ENCODE measurements at regions not wholly inside any gene's neighbourhood (a gene's known extent, or its start where the extent isn't known, plus 50 kb on each side); places are given as distances from the start of the nearest gene placed in this dataset.

GRCh38 chr10:29117781-29118180 is 171.1 kb upstream of the LYZL1 start:
- Histone ChIP-seq H4K20me1 (ENCODE audit: low read depth) (no peaks in the 10 kb centered on the region), H3K4me1 (no peaks in the 10 kb centered on the region), H3K9me3 (ENCODE audit: low read depth) (no peaks in the 10 kb centered on the region), H3K27ac (no peak overlapping the region), H3K27me3 (no peaks in the 10 kb centered on the region), H3K9ac (no peak overlapping the region), H3K79me2 (ENCODE audit: low read depth) (no peaks in the 10 kb centered on the region), H3K4me2 (no peak overlapping the region), H2AFZ (replicated peaks) (no peak overlapping the region), H3F3A (ENCODE audit: low read depth) (no peaks in the 10 kb centered on the region), H3K4me3 (no peak overlapping the region), H3K36me3 (no peaks in the 10 kb centered on the region)
- no peak overlapping the region for H3K4me3 Mint-ChIP-seq
- H3K27me3 Mint-ChIP-seq (ENCODE audit: insufficient read depth, low read depth), result peaks cover 7% of the 10 kb centered on the region
- DNase-seq (ENCODE audit: low spot score), result no peak
- no peak overlapping the region for H3K27ac Mint-ChIP-seq
- peaks cover 26% of the 10 kb centered on the region for H3K4me1 Mint-ChIP-seq
- H3K9me3 Mint-ChIP-seq, result peaks cover 35% of the 10 kb centered on the region
- TF ChIP-seq EZH2phosphoT487 (IDR thresholded peaks at IDR 0.05) (no peak), EZH2 (IDR thresholded peaks at IDR 0.05) (no peak), CTCF (IDR thresholded peaks at IDR 0.05) (no peak)
- peaks cover 1% of the 10 kb centered on the region for H3K36me3 Mint-ChIP-seq

DNA sequence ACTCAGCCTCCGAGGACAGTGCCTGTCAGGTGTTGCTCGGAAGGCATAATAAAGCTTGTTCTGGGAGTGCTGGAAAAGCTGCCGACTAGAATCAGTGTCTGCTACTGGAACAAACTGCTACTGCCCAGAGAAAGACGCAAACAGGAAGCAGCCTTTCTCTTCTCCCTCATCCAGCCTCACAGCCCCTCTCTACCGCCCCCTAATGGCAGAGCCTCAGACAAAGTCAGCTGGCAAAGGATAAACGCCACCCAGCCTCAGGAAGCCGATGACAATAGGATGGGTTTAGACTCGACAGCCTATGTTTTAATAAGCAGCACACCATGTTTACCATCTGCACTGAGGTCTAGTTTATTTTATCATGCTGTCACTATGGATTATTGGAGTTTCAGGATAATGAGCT is 169.5 kb upstream of the LYZL1 start:
- no peak overlapping the region for H3K27ac Mint-ChIP-seq
- H3K9me3 Mint-ChIP-seq, result peaks cover 39% of the 10 kb centered on the region
- H3F3A ChIP-seq (ENCODE audit: low read depth), result no peaks in the 10 kb centered on the region
- H3K27ac ChIP-seq, result no peak overlapping the region
- H3K4me1 Mint-ChIP-seq, result peaks cover 10% of the 10 kb centered on the region
- no peak overlapping the region for H3K4me3 ChIP-seq
- H3K27me3 ChIP-seq, result no peaks in the 10 kb centered on the region
- no peaks in the 10 kb centered on the region for H3K79me2 ChIP-seq (ENCODE audit: low read depth)
- H3K4me2 ChIP-seq, result no peak overlapping the region
- no peaks in the 10 kb centered on the region for H3K36me3 Mint-ChIP-seq
- H3K27me3 Mint-ChIP-seq (ENCODE audit: insufficient read depth, low read depth), result peaks cover 10% of the 10 kb centered on the region
- no peaks in the 10 kb centered on the region for H3K9me3 ChIP-seq (ENCODE audit: low read depth)
- TF ChIP-seq EZH2 (IDR thresholded peaks at IDR 0.05), result no peak
- peak; percentile 62 for TF ChIP-seq CTCF (IDR thresholded peaks at IDR 0.05)
- H3K9ac ChIP-seq, result no peak overlapping the region
- H4K20me1 ChIP-seq (ENCODE audit: low read depth), result no peaks in the 10 kb centered on the region
- peak; percentile 72 for DNase-seq (ENCODE audit: low spot score)
- H3K4me1 ChIP-seq, result no peaks in the 10 kb centered on the region
- no peaks in the 10 kb centered on the region for H3K36me3 ChIP-seq
- peak overlapping the region; percentile 82 for H2AFZ ChIP-seq (replicated peaks)
- H3K4me3 Mint-ChIP-seq, result no peak overlapping the region

DNA sequence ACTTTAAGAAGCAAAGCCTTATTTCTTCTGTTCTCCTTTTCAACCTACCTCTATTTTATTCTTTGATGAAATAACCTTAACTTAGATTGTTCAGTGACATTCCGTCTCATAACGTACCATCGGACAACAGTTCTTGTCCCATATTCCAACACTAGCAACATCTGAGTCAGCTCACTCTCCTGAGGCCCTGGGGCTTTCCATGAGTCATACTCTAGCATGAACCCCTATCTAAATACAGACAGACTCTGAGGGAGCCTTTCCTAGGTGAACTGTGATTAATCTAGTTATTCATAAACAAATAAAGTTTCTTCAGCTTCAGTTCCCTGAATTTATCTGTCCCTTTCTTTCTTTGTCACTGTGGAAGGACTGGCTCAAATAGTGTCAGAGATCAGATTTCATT is 168.7 kb upstream of the LYZL1 start:
- Histone ChIP-seq H3K4me2 (no peak overlapping the region), H3K79me2 (ENCODE audit: low read depth) (no peaks in the 10 kb centered on the region), H3K9me3 (ENCODE audit: low read depth) (no peaks in the 10 kb centered on the region), H3K36me3 (no peaks in the 10 kb centered on the region), H3K27ac (no peak overlapping the region), H3K4me3 (no peak overlapping the region), H3K4me1 (no peaks in the 10 kb centered on the region), H3K9ac (no peak overlapping the region), H3F3A (ENCODE audit: low read depth) (no peaks in the 10 kb centered on the region), H2AFZ (replicated peaks) (no peak overlapping the region), H3K27me3 (no peaks in the 10 kb centered on the region), H4K20me1 (ENCODE audit: low read depth) (no peaks in the 10 kb centered on the region)
- Mint-ChIP-seq H3K36me3 (no peaks in the 10 kb centered on the region), H3K9me3 (peaks cover 33% of the 10 kb centered on the region), H3K27me3 (ENCODE audit: insufficient read depth, low read depth) (peaks cover 10% of the 10 kb centered on the region), H3K4me1 (peaks cover 5% of the 10 kb centered on the region), H3K27ac (no peak overlapping the region), H3K4me3 (no peak overlapping the region)
- DNase-seq (ENCODE audit: low spot score), result no peak
- TF ChIP-seq EZH2phosphoT487 (IDR thresholded peaks at IDR 0.05), result no peak
- TF ChIP-seq CTCF (IDR thresholded peaks at IDR 0.05), result no peak
- no peak for TF ChIP-seq EZH2 (IDR thresholded peaks at IDR 0.05)

DNA sequence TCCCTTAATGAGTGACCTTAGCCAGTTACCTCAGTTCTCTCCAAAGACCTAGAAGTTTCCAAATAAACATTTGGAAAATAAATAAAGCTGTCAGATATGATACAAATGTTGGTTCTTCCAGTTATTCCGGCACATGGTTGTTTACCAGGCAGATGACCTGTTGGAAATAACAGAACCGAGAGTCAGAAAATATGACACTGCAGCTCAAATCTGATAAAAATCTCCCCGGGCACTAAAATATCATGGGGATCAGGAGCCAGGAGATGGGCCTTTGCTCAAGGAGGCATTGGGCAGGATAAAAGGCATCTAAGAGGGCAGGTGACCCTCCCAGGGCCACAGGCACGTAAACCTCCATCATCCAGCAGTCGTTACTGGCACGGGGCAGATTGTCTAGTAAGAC is 164.0 kb upstream of the LYZL1 start:
- TF ChIP-seq EZH2phosphoT487 (IDR thresholded peaks at IDR 0.05) (no peak), EZH2 (IDR thresholded peaks at IDR 0.05) (no peak), CTCF (IDR thresholded peaks at IDR 0.05) (no peak)
- no peaks in the 10 kb centered on the region for H3K27me3 ChIP-seq
- Mint-ChIP-seq H3K9me3 (peaks cover 4% of the 10 kb centered on the region), H3K4me1 (peaks cover 15% of the 10 kb centered on the region), H3K27me3 (ENCODE audit: insufficient read depth, low read depth) (peaks cover 5% of the 10 kb centered on the region), H3K4me3 (no peak overlapping the region), H3K27ac (no peak overlapping the region), H3K36me3 (no peaks in the 10 kb centered on the region)
- H3K4me2 ChIP-seq, result no peak overlapping the region
- H3K9me3 ChIP-seq (ENCODE audit: low read depth), result no peaks in the 10 kb centered on the region
- H2AFZ ChIP-seq (replicated peaks), result no peak overlapping the region
- no peaks in the 10 kb centered on the region for H4K20me1 ChIP-seq (ENCODE audit: low read depth)
- H3K9ac ChIP-seq, result no peak overlapping the region
- H3K36me3 ChIP-seq, result no peaks in the 10 kb centered on the region
- peaks cover 8% of the 10 kb centered on the region for H3K4me1 ChIP-seq
- H3K79me2 ChIP-seq (ENCODE audit: low read depth), result no peaks in the 10 kb centered on the region
- no peak for DNase-seq (ENCODE audit: low spot score)
- H3K4me3 ChIP-seq, result no peak overlapping the region
- no peaks in the 10 kb centered on the region for H3F3A ChIP-seq (ENCODE audit: low read depth)
- H3K27ac ChIP-seq, result no peak overlapping the region

Data from neural progenitor cell (in vitro differentiated cells).